DOHH2 (cell line): ENCODE measurements at regions not wholly inside any gene's neighbourhood (a gene's known extent, or its start where the extent isn't known, plus 50 kb on each side); places are given as distances from the start of the nearest gene placed in this dataset.
"Not testable (repeated sequence)": the region's sequence is repeated elsewhere in the genome, so short reads cannot be mapped to it uniquely, and the experiment has no call there.

Source experiments
- H3F3A ChIP-seq: fragments of 200-600 bp; sonication (generic), shearing (Covaris generic); 2 replicates; pipeline ENCODE4 v1.6.0; 2016; ENCODE audit warnings: antibody characterized with exemption, mild to moderate bottlenecking; ENCODE audit not compliant: control insufficient read depth, insufficient read depth
- H3K27ac ChIP-seq: fragments of 200-600 bp; sonication (generic); 2 replicates; pipeline ENCODE4 v1.5.1; 2014; ENCODE audit warnings: low read depth, mild to moderate bottlenecking, low read length, moderate library complexity
- H3K27me3 ChIP-seq: fragments of 200-600 bp; sonication (generic); 2 replicates; pipeline ENCODE4 v1.6.1; 2014; ENCODE audit warnings: mild to moderate bottlenecking, low read length, mixed read lengths; ENCODE audit not compliant: control insufficient read depth
- H3K36me3 ChIP-seq: fragments of 200-600 bp; sonication (generic); 2 replicates; pipeline ENCODE4 v1.6.1; 2014; ENCODE audit warnings: mild to moderate bottlenecking, low read length, moderate library complexity, mixed read lengths; ENCODE audit not compliant: control insufficient read depth
- H3K4me1 ChIP-seq: fragments of 200-600 bp; sonication (generic); 2 replicates; pipeline ENCODE4 v1.6.1; 2014; ENCODE audit warnings: mild to moderate bottlenecking, low read length, mixed read lengths; ENCODE audit not compliant: control insufficient read depth
- H3K4me2 ChIP-seq: fragments of 200-600 bp; sonication (generic); 2 replicates; pipeline ENCODE4 v1.6.0; 2014; ENCODE audit warnings: mild to moderate bottlenecking, low read length, moderate library complexity
- H3K4me3 ChIP-seq: fragments of 200-600 bp; sonication (generic); 2 replicates; pipeline ENCODE4 v1.5.1; 2014; ENCODE audit warnings: mild to moderate bottlenecking, low read length, mixed read lengths
- H3K79me2 ChIP-seq: fragments of 200-600 bp; sonication (generic); 2 replicates; pipeline ENCODE4 v1.6.1; 2014; ENCODE audit warnings: mild to moderate bottlenecking, low read length, mixed read lengths; ENCODE audit not compliant: control insufficient read depth
- H3K9me2 ChIP-seq: fragments of 200-600 bp; sonication (generic); replicated peaks from 2 replicates; pipeline ENCODE4 v1.6.1; 2014; ENCODE audit warnings: mild to moderate bottlenecking, low read length, mixed read lengths; ENCODE audit not compliant: control insufficient read depth
- H3K9me3 ChIP-seq: fragments of 200-600 bp; sonication (generic); 2 replicates; pipeline ENCODE4 v1.6.1; 2014; ENCODE audit warnings: antibody characterized with exemption, low read length, mixed read lengths; ENCODE audit not compliant: control insufficient read depth, insufficient read depth
- H4K20me1 ChIP-seq: fragments of 200-600 bp; sonication (generic); 2 replicates; pipeline ENCODE4 v1.6.0; 2014; ENCODE audit warnings: low read depth, mild to moderate bottlenecking, antibody characterized with exemption, low read length, moderate library complexity; ENCODE audit not compliant: control insufficient read depth, insufficient read depth
- EZH2phosphoT487 ChIP-seq: fragments of 200-600 bp; sonication (generic); IDR thresholded peaks from 2 replicates; pipeline ENCODE4 v1.6.1; 2017; ENCODE audit warnings: borderline replicate concordance, mild to moderate bottlenecking, antibody characterized with exemption, low read length, moderate library complexity, mixed read lengths
- TF ChIP-seq, protein P1 (sequence below): fragments of 200-600 bp; sonication (generic); IDR thresholded peaks from one replicate; pipeline ENCODE4 v1.5.1; 2014; ENCODE audit warnings: antibody characterized with exemption, mild to moderate bottlenecking, low read depth, low read length; ENCODE audit not compliant: poor library complexity, severe bottlenecking

DNA sequence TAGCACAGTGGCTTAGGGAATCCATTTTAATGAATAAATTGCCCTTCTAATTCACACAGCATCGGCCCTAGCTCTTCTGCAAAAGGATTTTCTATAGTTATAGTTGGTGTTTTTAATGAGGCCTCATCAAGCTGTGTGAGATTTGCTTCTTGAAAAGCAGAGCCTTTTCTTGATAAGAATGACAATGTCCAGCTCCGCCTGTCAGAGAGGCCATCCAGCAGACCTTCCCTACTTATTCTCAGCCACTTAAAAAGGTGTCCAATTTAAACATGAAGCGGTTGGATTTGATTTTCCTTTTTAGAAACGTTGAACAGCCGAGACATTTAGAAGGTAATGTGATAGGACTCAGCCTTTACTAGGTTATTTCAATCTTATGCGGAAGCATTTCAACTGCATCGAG lies 134.4 kb downstream of the ZNF608 start:
- no peaks in the 10 kb centered on the region for H4K20me1 ChIP-seq
- no peak overlapping the region for H3K4me3 ChIP-seq
- H3K4me2 ChIP-seq: no peak overlapping the region
- no peak overlapping the region for H3K27ac ChIP-seq
- TF ChIP-seq, protein P1, sequence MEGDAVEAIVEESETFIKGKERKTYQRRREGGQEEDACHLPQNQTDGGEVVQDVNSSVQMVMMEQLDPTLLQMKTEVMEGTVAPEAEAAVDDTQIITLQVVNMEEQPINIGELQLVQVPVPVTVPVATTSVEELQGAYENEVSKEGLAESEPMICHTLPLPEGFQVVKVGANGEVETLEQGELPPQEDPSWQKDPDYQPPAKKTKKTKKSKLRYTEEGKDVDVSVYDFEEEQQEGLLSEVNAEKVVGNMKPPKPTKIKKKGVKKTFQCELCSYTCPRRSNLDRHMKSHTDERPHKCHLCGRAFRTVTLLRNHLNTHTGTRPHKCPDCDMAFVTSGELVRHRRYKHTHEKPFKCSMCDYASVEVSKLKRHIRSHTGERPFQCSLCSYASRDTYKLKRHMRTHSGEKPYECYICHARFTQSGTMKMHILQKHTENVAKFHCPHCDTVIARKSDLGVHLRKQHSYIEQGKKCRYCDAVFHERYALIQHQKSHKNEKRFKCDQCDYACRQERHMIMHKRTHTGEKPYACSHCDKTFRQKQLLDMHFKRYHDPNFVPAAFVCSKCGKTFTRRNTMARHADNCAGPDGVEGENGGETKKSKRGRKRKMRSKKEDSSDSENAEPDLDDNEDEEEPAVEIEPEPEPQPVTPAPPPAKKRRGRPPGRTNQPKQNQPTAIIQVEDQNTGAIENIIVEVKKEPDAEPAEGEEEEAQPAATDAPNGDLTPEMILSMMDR: no peak
- no peak for TF ChIP-seq EZH2phosphoT487
- peaks cover 4% of the 10 kb centered on the region; the same call in 1 of the 2 replicates for H3F3A ChIP-seq
- no peaks in the 10 kb centered on the region for H3K27me3 ChIP-seq
- H3K9me2 ChIP-seq: no peaks in the 10 kb centered on the region
- H3K79me2 ChIP-seq: no peaks in the 10 kb centered on the region
- H3K36me3 ChIP-seq: no peaks in the 10 kb centered on the region
- peaks cover 38% of the 10 kb centered on the region for H3K4me1 ChIP-seq
- no peaks in the 10 kb centered on the region for H3K9me3 ChIP-seq

DNA sequence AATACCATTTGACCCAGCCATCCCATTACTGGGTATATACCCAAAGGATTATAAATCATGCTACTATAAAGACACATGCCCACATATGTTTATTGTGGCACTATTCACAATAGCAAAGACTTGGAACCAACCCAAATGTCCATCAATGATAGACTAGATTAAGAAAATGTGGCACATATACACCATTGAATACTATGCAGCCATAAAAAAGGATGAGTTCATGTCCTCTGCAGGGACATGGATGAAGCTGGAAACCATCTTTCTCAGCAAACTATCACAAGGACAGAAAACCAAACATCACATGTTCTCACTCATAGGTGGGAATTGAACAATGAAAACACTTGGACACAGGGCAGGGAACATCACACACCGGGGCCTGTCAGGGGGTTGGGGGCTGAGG lies 135.2 kb downstream of the ZNF608 start:
- not testable (repeated sequence) for H3K79me2 ChIP-seq, H3K36me3 ChIP-seq, H3K4me3 ChIP-seq, H3F3A ChIP-seq, H3K27me3 ChIP-seq, H3K9me2 ChIP-seq, H3K9me3 ChIP-seq, H4K20me1 ChIP-seq
- Histone ChIP-seq H3K4me2 (peak overlapping the region; percentile 18; the same call in 1 of the 2 replicates), H3K27ac (peak overlapping the region; percentile 35; the same call in 1 of the 2 replicates), H3K4me1 (peaks cover 34% of the 10 kb centered on the region)

DNA sequence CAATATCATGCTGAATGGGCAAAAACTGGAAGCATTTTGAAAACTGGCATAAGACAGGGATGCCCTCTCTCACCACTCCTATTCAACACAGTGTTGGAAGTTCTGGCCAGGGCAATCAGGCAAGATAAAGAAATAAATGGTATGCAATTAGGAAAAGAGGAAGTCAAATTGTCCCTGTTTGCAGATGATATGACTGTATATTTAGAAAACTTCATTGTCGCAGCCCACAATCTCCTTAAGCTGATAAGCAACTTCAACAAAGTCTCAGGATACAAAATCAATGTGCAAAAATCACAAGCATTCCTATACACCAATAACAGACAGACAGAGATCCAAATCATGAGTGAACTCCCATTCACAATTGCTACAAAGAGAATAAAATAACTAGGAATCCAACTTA lies 136.8 kb downstream of the ZNF608 start:
- H3K4me2 ChIP-seq, H4K20me1 ChIP-seq, H3K9me2 ChIP-seq, H3K27ac ChIP-seq, H3K9me3 ChIP-seq, H3K4me3 ChIP-seq, H3K27me3 ChIP-seq, H3F3A ChIP-seq, H3K36me3 ChIP-seq, H3K79me2 ChIP-seq: not testable (repeated sequence)
- peaks cover 24% of the 10 kb centered on the region for H3K4me1 ChIP-seq

DNA sequence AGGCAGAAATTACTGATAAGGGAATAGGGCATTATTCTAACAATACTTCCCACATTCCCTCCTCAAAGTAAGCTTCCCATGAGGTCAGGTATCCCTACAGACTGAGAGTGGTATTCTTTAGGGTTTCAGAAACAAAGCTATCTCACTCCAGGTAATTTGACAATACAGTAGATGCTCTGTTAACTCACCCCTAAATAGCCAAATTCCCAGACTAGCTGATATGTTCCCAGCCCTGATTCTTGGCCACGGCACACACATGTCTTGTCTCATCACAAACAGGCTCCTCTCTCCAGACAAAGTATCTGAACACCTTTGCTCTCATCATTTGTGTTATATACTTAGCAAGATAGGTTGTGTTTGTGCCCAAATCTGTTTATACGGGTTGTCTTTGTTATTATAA lies 139.9 kb downstream of the ZNF608 start:
- H4K20me1 ChIP-seq: no peaks in the 10 kb centered on the region
- H3K4me3 ChIP-seq: no peak overlapping the region
- no peaks in the 10 kb centered on the region for H3K9me2 ChIP-seq
- 0 out of 2 replicates have a peak, but pooled peaks cover 5% of the 10 kb centered on the region for H3F3A ChIP-seq
- no peaks in the 10 kb centered on the region for H3K79me2 ChIP-seq
- peaks cover 51% of the 10 kb centered on the region for H3K4me1 ChIP-seq
- H3K27me3 ChIP-seq: no peaks in the 10 kb centered on the region
- no peaks in the 10 kb centered on the region for H3K9me3 ChIP-seq
- no peak overlapping the region for H3K27ac ChIP-seq
- TF ChIP-seq EZH2phosphoT487: no peak
- TF ChIP-seq, protein P1: no peak
- H3K36me3 ChIP-seq: no peaks in the 10 kb centered on the region
- no peak overlapping the region for H3K4me2 ChIP-seq
